H9 (cell line): ENCODE measurements at regions not wholly inside any gene's neighbourhood (a gene's known extent, or its start where the extent isn't known, plus 50 kb on each side); places are given as distances from the start of the nearest gene placed in this dataset.

Experiments used
- DNase-seq: peaks from one replicate; pipeline ENCODE4 v3.0.0-alpha.2; 2017
- H2AFZ ChIP-seq: one replicate; pipeline ENCODE4 v1.6.1; 2013; ENCODE audit warnings: mild to moderate bottlenecking, low read length, control low read depth, moderate library complexity
- H2AK5ac ChIP-seq: 2 replicates; pipeline ENCODE4 v1.6.1; 2013; ENCODE audit warnings: low read length, control low read depth, mixed read lengths; ENCODE audit not compliant: insufficient read length
- H2BK120ac ChIP-seq: one replicate; pipeline ENCODE4 v1.6.1; 2013; ENCODE audit warnings: low read depth, mild to moderate bottlenecking, low read length, control low read depth, inconsistent platforms; ENCODE audit not compliant: poor library complexity, severe bottlenecking
- H2BK12ac ChIP-seq: 2 replicates; pipeline ENCODE4 v1.6.1; 2013; ENCODE audit warnings: low read length, control low read depth, mixed read lengths, low read depth; ENCODE audit not compliant: insufficient read length
- H2BK15ac ChIP-seq: 2 replicates; pipeline ENCODE4 v1.6.1; 2013; ENCODE audit warnings: low read depth, low read length, control low read depth
- H2BK20ac ChIP-seq: one replicate; pipeline ENCODE4 v1.6.1; 2013; ENCODE audit warnings: low read depth, mild to moderate bottlenecking, low read length, control low read depth, inconsistent platforms; ENCODE audit not compliant: poor library complexity, severe bottlenecking
- H2BK5ac ChIP-seq: 2 replicates; pipeline ENCODE4 v1.6.1; 2013; ENCODE audit warnings: low read length, control low read depth, mixed read lengths; ENCODE audit not compliant: insufficient read length
- H3K14ac ChIP-seq: 2 replicates; pipeline ENCODE4 v1.6.1; 2013; ENCODE audit warnings: low read length, control low read depth; ENCODE audit not compliant: insufficient read depth
- H3K18ac ChIP-seq: 2 replicates; pipeline ENCODE4 v1.6.1; 2013; ENCODE audit warnings: low read depth, mild to moderate bottlenecking, mixed read lengths, low read length, control low read depth; ENCODE audit not compliant: insufficient read length
- H3K23ac ChIP-seq: 2 replicates; pipeline ENCODE4 v1.6.1; 2013; ENCODE audit warnings: low read length, control low read depth, mixed read lengths, low read depth; ENCODE audit not compliant: insufficient read length
- H3K23me2 ChIP-seq: 2 replicates; pipeline ENCODE4 v1.6.1; 2013; ENCODE audit warnings: low read depth, mild to moderate bottlenecking, mixed read lengths, low read length, control low read depth; ENCODE audit not compliant: insufficient read length, poor library complexity, severe bottlenecking
- H3K27ac ChIP-seq: 2 replicates; pipeline ENCODE4 v1.5.1; 2013; ENCODE audit warnings: low read length, control low read depth, mixed read lengths, low read depth; ENCODE audit not compliant: insufficient read length
- H3K27me3 ChIP-seq: 2 replicates; pipeline ENCODE4 v1.6.1; 2013; ENCODE audit warnings: low read length, control low read depth, inconsistent platforms; ENCODE audit not compliant: insufficient read depth
- H3K4ac ChIP-seq: 2 replicates; pipeline ENCODE4 v1.6.1; 2013; ENCODE audit warnings: low read depth, mild to moderate bottlenecking, control low read depth, inconsistent platforms, low read length, moderate library complexity
- H3K4me1 ChIP-seq: 2 replicates; pipeline ENCODE4 v1.6.1; 2013; ENCODE audit warnings: low read length, control low read depth, inconsistent platforms; ENCODE audit not compliant: insufficient read depth
- H3K4me2 ChIP-seq: 2 replicates; pipeline ENCODE4 v1.6.1; 2013; ENCODE audit warnings: low read length, control low read depth, mixed read lengths; ENCODE audit not compliant: insufficient read length, insufficient read depth
- H3K56ac ChIP-seq: 2 replicates; pipeline ENCODE4 v1.6.1; 2013; ENCODE audit warnings: low read depth, mild to moderate bottlenecking, mixed read lengths, low read length, control low read depth; ENCODE audit not compliant: insufficient read length
- H3K79me1 ChIP-seq: 2 replicates; pipeline ENCODE4 v1.6.1; 2013; ENCODE audit warnings: low read depth, mild to moderate bottlenecking, moderate library complexity, low read length, control low read depth, inconsistent platforms; ENCODE audit not compliant: insufficient read depth, poor library complexity, severe bottlenecking
- H3K79me2 ChIP-seq: 2 replicates; pipeline ENCODE4 v1.6.1; 2013; ENCODE audit warnings: low read length, control low read depth, inconsistent platforms; ENCODE audit not compliant: insufficient read depth
- H3K9ac ChIP-seq: 2 replicates; pipeline ENCODE4 v1.6.1; 2013; ENCODE audit warnings: low read length, control low read depth, mixed read lengths; ENCODE audit not compliant: insufficient read length; ENCODE audit errors: extremely low read depth
- H3K9me3 ChIP-seq: one replicate; pipeline ENCODE4 v1.6.1; 2013; ENCODE audit warnings: low read depth, low read length, inconsistent platforms; ENCODE audit not compliant: control insufficient read depth
- H3T11ph ChIP-seq: one replicate; pipeline ENCODE4 v1.6.1; 2013; ENCODE audit warnings: mild to moderate bottlenecking, low read length, control low read depth, inconsistent platforms
- H4K20me1 ChIP-seq: one replicate; pipeline ENCODE4 v1.6.1; 2013; ENCODE audit not compliant: control insufficient read depth, insufficient read length, insufficient read depth
- H4K5ac ChIP-seq: 2 replicates; pipeline ENCODE4 v1.6.1; 2013; ENCODE audit warnings: low read depth, mild to moderate bottlenecking, mixed read lengths, low read length, control low read depth; ENCODE audit not compliant: insufficient read length
- H4K8ac ChIP-seq: replicated peaks from 2 replicates; pipeline ENCODE4 v1.6.1; 2013; ENCODE audit warnings: low read length, control low read depth, mixed read lengths, low read depth; ENCODE audit not compliant: insufficient read length
- H4K91ac ChIP-seq: 2 replicates; pipeline ENCODE4 v1.6.1; 2013; ENCODE audit warnings: low read depth, mild to moderate bottlenecking, moderate library complexity, mixed read lengths, low read length, control low read depth; ENCODE audit not compliant: insufficient read length
- H3K27ac Mint-ChIP-seq, 3 experiments: 2 replicates in 2 of 3; 3 replicates in 1 of 3; pipeline ENCODE4 v1.8.0; 2020 to 2021; ENCODE audit warnings: mixed read lengths in 3 of 3, mild to moderate bottlenecking in 1 of 3, moderate library complexity in 1 of 3
- H3K27me3 Mint-ChIP-seq: 2 replicates; pipeline ENCODE4 v1.8.0; 2021; ENCODE audit warnings: low read depth, mild to moderate bottlenecking, moderate library complexity, mixed read lengths
- H3K36me3 Mint-ChIP-seq, 3 experiments: 2 replicates in 2 of 3; 3 replicates in 1 of 3; pipeline ENCODE4 v1.8.0; 2020 to 2021; ENCODE audit warnings: low read depth in 3 of 3, mixed read lengths in 3 of 3; ENCODE audit not compliant: insufficient read depth in 1 of 3
- H3K4me1 Mint-ChIP-seq, 2 experiments: 2 replicates each; pipeline ENCODE4 v1.8.0; 2020; ENCODE audit warnings: mixed read lengths in 2 of 2
- H3K4me3 Mint-ChIP-seq, 2 experiments: 2 replicates in 1 of 2; 3 replicates in 1 of 2; pipeline ENCODE4 v1.8.0; 2020 to 2021; ENCODE audit warnings: mild to moderate bottlenecking in 2 of 2, mixed read lengths in 2 of 2, moderate library complexity in 1 of 2
- H3K9me3 Mint-ChIP-seq, 2 experiments: 2 replicates in 1 of 2; 3 replicates in 1 of 2; pipeline ENCODE4 v1.8.0; 2020; ENCODE audit warnings: mild to moderate bottlenecking in 2 of 2, mixed read lengths in 2 of 2, moderate library complexity in 1 of 2
- CTCF ChIP-seq: fragments of 200-600 bp; sonication (generic); conservative IDR thresholded peaks from 3 replicates; pipeline ENCODE4 v1.8.0; 2021; ENCODE audit warnings: antibody characterized with exemption, mild to moderate bottlenecking
- WGBS: extraction: QIAGEN DNeasy Blood & Tissue Kit; methylation state at CpG from one replicate; pipeline ENCODE4 v1.1.7; 2013; ENCODE audit warnings: missing lambda C conversion rate, low lambda C conversion rate, mixed read lengths; ENCODE audit not compliant: insufficient read length; ENCODE audit errors: extremely low coverage; 5-methylcytosine and 5-hydroxymethylcytosine counted together

- no peaks in the 10 kb centered on the region for H3K79me2 ChIP-seq
- H4K91ac ChIP-seq: no peak overlapping the region
- no peak overlapping the region for H2BK5ac ChIP-seq
- H3K9ac ChIP-seq: no peak overlapping the region
- no peak for DNase-seq
- no peak overlapping the region for H4K8ac ChIP-seq
- no peaks in the 10 kb centered on the region for H3K79me1 ChIP-seq
- no peaks in the 10 kb centered on the region for H3K36me3 Mint-ChIP-seq
- no peaks in the 10 kb centered on the region for H3K27me3 ChIP-seq
- no peaks in the 10 kb centered on the region; the same call in 1 of the 2 replicates for H3K27me3 Mint-ChIP-seq
- no peak overlapping the region for H2BK12ac ChIP-seq
- no peaks in the 10 kb centered on the region for H3K23me2 ChIP-seq
- no peaks in the 10 kb centered on the region; a peak in 1 of 4 replicates for H3K4me1 Mint-ChIP-seq
- H3K27ac Mint-ChIP-seq: no peak overlapping the region
- H2AK5ac ChIP-seq: no peak overlapping the region
- H4K5ac ChIP-seq: no peak overlapping the region
- H3K4me3 Mint-ChIP-seq: no peak overlapping the region
- H2BK20ac ChIP-seq: no peak overlapping the region
- H3K9me3 Mint-ChIP-seq: no peaks in the 10 kb centered on the region
- peak; percentile 29; the same call in 2 of the 3 replicates for TF ChIP-seq CTCF
- no peak overlapping the region for H2BK120ac ChIP-seq
- H3K14ac ChIP-seq: no peak overlapping the region
- H3K9me3 ChIP-seq: no peaks in the 10 kb centered on the region
- WGBS: no CpG with 5 or more reads among the region's 10 CpGs
- H3K23ac ChIP-seq: no peak overlapping the region
- no peak overlapping the region for H3K18ac ChIP-seq
- no peak overlapping the region for H3K27ac ChIP-seq
- no peaks in the 10 kb centered on the region for H4K20me1 ChIP-seq
- H3K4me1 ChIP-seq: no peaks in the 10 kb centered on the region
- H3K4ac ChIP-seq: no peak overlapping the region
- H3T11ph ChIP-seq: no peak overlapping the region
- H2BK15ac ChIP-seq: no peak overlapping the region
- no peak overlapping the region for H2AFZ ChIP-seq
- H3K4me2 ChIP-seq: no peak overlapping the region
- H3K56ac ChIP-seq: no peak overlapping the region
These were observed 543.3 kb downstream of the MATN1 start for GRCh38 chr1:30179942-30180543.
